GM06990 (cell line): ENCODE measurements at regions not wholly inside any gene's neighbourhood (a gene's known extent, or its start where the extent isn't known, plus 50 kb on each side); places are given as distances from the start of the nearest gene placed in this dataset.

Experiments
- DNase-seq: peaks from one replicate; pipeline ENCODE4 v3.0.0-alpha.2; 2011; ENCODE audit not compliant: insufficient read length; ENCODE audit errors: extremely low read depth
- H3K27me3 ChIP-seq: replicated peaks from 2 replicates; pipeline ENCODE4 v1.6.0; 2011; ENCODE audit warnings: low read length; ENCODE audit not compliant: control insufficient read depth, insufficient read depth
- H3K36me3 ChIP-seq: 2 replicates; pipeline ENCODE4 v1.5.1; 2011; ENCODE audit warnings: low read length; ENCODE audit not compliant: control insufficient read depth, insufficient read depth
- H3K4me3 ChIP-seq: replicated peaks from 2 replicates; pipeline ENCODE4 v1.5.1; 2011; ENCODE audit warnings: low read depth, mild to moderate bottlenecking, control low read depth, low read length
- TF ChIP-seq, protein P1 (sequence below): IDR thresholded peaks from 2 replicates; pipeline ENCODE4 v1.5.1; 2011; ENCODE audit warnings: low read length, control low read depth, mild to moderate bottlenecking, inconsistent platforms; ENCODE audit not compliant: insufficient read depth, poor library complexity, severe bottlenecking

DNA sequence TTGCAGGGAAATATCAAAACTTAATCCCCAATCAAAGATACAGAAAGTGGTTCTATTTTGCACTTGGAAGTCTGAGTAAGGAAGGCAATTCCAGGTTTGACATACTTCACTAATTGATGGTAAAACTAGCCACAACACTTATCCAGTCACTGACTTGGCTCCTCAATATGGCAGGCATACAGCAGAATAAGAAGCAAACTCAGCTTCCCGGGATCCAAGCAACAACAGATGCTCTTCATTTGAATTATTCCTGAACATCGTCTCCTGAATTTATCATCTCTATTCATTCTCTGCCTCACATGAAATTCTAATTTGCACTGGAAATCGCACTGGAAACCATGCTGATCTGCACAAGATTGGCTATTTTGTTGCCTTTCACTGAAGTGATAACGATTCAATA lies 629.6 kb downstream of the PRELID2 start:
- H3K36me3 ChIP-seq: no peaks in the 10 kb centered on the region
- no peak for DNase-seq
- no peaks in the 10 kb centered on the region for H3K27me3 ChIP-seq
- H3K4me3 ChIP-seq: no peak overlapping the region
- TF ChIP-seq, protein P1, sequence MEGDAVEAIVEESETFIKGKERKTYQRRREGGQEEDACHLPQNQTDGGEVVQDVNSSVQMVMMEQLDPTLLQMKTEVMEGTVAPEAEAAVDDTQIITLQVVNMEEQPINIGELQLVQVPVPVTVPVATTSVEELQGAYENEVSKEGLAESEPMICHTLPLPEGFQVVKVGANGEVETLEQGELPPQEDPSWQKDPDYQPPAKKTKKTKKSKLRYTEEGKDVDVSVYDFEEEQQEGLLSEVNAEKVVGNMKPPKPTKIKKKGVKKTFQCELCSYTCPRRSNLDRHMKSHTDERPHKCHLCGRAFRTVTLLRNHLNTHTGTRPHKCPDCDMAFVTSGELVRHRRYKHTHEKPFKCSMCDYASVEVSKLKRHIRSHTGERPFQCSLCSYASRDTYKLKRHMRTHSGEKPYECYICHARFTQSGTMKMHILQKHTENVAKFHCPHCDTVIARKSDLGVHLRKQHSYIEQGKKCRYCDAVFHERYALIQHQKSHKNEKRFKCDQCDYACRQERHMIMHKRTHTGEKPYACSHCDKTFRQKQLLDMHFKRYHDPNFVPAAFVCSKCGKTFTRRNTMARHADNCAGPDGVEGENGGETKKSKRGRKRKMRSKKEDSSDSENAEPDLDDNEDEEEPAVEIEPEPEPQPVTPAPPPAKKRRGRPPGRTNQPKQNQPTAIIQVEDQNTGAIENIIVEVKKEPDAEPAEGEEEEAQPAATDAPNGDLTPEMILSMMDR: no peak

DNA sequence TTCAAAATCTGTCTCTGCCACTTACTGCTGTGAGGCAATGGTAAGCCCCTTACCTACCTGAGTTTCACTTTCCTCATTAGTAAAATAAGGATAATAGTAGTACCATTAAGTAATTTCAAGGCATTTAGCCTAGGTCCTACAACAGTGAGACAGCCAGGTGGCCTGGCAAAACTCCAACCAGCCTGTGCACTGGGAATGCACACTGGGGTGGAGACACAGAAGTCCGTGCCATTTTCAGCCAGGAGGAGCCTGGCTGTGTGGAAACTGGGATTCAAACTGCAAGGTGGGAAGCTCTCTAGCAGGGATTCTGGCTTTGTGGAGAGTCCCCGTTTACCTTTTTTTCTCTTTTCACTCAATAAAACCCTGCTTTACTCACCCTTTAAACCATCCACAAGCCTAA lies 630.4 kb downstream of the PRELID2 start:
- Histone ChIP-seq H3K27me3 (no peaks in the 10 kb centered on the region), H3K36me3 (no peaks in the 10 kb centered on the region), H3K4me3 (no peak overlapping the region)
- TF ChIP-seq, protein P1: no peak
- no peak for DNase-seq

DNA sequence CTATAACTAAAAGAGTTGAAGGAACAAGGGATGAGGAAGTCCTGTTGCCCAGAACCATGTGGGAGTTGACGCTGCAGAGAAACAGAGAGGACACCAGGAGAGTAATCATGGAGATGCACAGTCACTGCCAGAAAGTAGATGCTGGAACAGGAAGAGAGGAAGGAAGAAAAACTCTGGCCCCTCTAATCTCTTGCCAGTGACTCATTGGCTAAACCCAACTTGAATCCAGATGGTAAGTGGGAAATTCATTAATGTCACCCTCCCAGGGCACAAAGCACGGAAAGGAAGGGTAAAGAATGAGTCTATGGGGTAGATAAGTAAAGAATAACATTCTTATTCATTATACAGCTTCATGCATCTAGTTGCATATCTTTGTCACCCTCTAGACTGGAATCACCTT lies 631.9 kb downstream of the PRELID2 start:
- H3K4me3 ChIP-seq: no peak overlapping the region
- no peaks in the 10 kb centered on the region for H3K27me3 ChIP-seq
- no peaks in the 10 kb centered on the region for H3K36me3 ChIP-seq
- DNase-seq: no peak
- TF ChIP-seq, protein P1: no peak

DNA sequence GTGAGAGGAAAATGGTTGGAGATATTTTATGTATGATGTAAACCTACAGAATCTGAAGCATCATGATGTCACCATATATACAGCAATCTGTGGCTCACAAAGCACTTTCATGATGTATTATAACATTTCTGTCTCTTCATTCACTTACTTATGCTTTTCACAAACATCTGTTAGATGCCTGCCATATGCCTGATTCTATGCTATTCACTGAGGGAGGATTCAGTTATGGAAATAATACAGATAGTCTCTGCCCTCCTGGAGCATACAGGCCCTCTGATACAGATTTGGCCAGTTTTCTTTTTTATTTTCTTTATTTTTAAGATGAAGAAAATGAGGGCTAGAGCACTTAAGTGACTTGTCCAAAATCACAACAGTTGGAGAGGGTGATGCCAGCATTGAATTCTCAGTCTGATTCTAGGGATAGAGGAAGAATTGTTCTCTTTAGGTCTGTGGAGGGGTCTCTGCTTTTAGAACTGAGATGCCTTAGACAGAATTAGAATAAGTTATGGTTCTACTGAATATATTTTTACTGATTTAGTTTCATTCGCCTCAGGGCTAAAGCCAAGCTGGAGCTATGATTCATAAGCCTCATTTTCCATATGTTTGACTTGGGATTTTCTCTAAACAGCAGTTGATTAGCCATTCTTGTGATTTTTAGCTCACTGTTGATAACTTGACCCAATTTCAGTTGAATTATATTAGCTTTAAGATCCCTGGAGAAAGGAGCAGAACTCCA lies 636.4 kb downstream of the PRELID2 start:
- no peaks in the 10 kb centered on the region for H3K27me3 ChIP-seq
- TF ChIP-seq, protein P1: no peak
- DNase-seq: no peak
- no peak overlapping the region for H3K4me3 ChIP-seq
- H3K36me3 ChIP-seq: no peaks in the 10 kb centered on the region

DNA sequence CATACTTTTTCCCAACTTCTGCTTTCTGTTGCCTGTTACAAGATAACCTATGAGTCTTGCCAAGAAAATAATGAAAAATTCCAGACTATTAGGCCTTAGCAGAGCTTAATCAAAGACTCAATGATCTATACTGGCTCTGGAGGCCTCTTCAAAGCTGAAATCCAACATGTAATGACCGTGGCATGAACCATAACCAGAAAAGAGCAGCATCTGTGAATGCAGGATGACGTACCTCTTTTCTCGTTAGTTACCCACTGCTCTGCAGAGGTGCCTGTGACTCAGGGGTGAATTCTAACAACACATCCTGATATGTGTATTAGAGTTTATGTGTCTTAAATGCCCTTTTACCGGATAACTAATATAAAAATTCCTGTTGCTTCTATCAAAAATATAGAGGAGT lies 645.4 kb downstream of the PRELID2 start:
- no peak for DNase-seq
- Histone ChIP-seq H3K4me3 (no peak overlapping the region), H3K36me3 (no peaks in the 10 kb centered on the region), H3K27me3 (no peaks in the 10 kb centered on the region)
- TF ChIP-seq, protein P1: no peak

DNA sequence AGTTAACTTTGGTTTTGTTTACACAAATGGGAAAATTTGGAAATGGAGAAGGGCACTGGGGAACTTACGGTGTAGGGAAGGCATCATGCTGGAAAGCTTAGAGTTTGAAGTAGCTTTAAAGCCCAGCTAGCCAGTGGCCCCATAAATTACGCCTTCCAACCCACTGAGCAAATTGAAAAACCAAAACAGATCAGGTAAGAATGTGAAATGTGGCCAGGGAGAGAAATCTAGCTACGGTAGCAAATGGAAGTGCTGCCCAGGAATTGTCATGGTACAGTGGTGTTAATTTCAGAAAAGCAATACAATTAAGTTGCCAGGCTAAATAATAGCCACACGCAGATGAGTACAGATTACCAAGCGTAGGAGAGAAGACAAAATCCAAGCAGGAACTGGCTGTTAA lies 654.8 kb downstream of the PRELID2 start:
- TF ChIP-seq, protein P1: no peak
- H3K4me3 ChIP-seq: no peak overlapping the region
- no peaks in the 10 kb centered on the region for H3K27me3 ChIP-seq
- no peak for DNase-seq
- H3K36me3 ChIP-seq: no peaks in the 10 kb centered on the region
